Upper lobe of right lung (tissue), 1 donor: ENCODE measurements at regions not wholly inside any gene's neighbourhood (a gene's known extent, or its start where the extent isn't known, plus 50 kb on each side); places are given as distances from the start of the nearest gene placed in this dataset.

Source experiments
- ATAC-seq: fragments of 200-7000 bp; cut with Tn5 transposase; one replicate; pipeline ENCODE4 v1.9.1; 2020; ENCODE audit warnings: mild to moderate bottlenecking, moderate library complexity
- DNase-seq: peaks from one replicate; pipeline ENCODE4 v3.0.0-alpha.2; 2020
- H3K27ac ChIP-seq: fragments of 200-600 bp; one replicate; pipeline ENCODE4 v1.8.0; 2022
- H3K27me3 ChIP-seq: fragments of 200-600 bp; one replicate; pipeline ENCODE4 v1.8.0; 2022; ENCODE audit warnings: mild to moderate bottlenecking
- H3K36me3 ChIP-seq: fragments of 200-600 bp; one replicate; pipeline ENCODE4 v1.8.0; 2022
- H3K4me1 ChIP-seq: fragments of 200-600 bp; one replicate; pipeline ENCODE4 v1.8.0; 2022
- H3K4me3 ChIP-seq: fragments of 200-600 bp; one replicate; pipeline ENCODE4 v1.8.0; 2022; ENCODE audit warnings: mild to moderate bottlenecking
- H3K9me3 ChIP-seq: fragments of 200-600 bp; one replicate; pipeline ENCODE4 v1.8.0; 2022
- CTCF ChIP-seq: fragments of 200-600 bp; IDR thresholded peaks from one replicate; pipeline ENCODE4 v1.8.0; 2022; ENCODE audit warnings: antibody characterized with exemption
- intact Hi-C: fragments of 100-400 bp; cut with DNase I; formaldehyde crosslinking; loops from one replicate; pipeline ENCODE4 v1.11.0; 2022
- donor health status: DM: no; HTN: yes; CAD: no; lungs with severe emphysema.

DNA sequence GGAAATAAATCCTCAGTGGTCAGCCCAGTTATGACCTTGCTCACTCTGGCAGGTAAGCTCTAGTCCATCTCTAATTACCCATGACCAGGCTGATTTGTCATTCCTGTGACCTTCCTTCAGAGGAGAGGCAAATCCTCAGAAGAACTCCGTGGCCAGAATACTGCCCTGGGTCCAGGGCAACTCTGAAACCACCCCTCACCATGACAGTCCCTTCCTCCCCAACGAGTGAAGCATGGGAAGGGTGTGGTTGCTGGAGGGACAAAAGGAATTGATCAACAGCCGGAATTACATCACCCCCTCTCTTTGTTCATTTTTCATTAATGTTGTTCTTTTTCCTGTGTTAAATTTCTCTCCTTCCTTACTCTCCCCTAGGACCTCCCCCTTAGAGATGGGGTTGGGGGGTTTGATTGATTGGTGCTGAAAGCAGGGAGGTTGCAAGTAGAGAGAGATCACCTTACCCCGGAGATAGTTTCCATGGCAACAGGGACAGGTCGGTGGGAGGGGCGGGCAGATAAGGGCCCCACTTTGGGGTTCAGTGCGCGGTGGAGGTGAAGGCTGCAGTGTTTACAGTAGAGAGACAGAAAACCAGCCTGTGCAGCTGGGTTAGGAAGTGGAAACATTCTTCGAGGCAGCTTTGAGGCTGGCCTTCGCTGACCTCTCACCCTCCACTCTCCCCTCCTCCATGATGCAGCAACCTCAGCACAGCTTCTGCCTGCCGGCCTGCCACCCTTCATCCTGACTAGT, 647.4 kb downstream of the BCOR start:
- Histone ChIP-seq H3K36me3 (no peaks in the 10 kb centered on the region), H3K4me1 (no peaks in the 10 kb centered on the region), H3K4me3 (no peak overlapping the region), H3K9me3 (no peaks in the 10 kb centered on the region), H3K27me3 (no peaks in the 10 kb centered on the region), H3K27ac (no peak overlapping the region)
- no peak for TF ChIP-seq CTCF
- intact Hi-C loops, result no loop called here
- no peak for DNase-seq
- ATAC-seq, result no peak

DNA sequence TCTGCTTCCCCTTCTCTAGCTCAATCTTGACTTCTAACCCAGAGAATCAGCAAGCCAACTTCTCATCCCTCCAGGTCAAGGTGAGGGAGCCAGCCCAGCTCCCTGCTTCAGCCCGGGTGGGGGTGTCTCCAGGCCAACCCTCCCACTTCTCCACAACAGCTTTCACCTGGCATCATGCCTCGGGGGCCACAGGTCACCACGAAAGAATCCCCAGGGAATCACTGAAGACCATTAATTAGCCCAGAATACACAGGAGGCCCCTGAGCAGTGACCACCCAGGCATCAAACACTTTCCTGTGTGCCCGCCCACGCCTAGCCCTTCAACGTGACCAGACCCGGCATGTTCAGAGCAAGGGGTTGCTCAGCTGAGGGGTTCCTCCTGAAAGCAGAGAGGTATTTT, 646.7 kb downstream of the BCOR start:
- no peak for TF ChIP-seq CTCF
- Histone ChIP-seq H3K4me3 (no peak overlapping the region), H3K9me3 (no peaks in the 10 kb centered on the region), H3K27ac (no peak overlapping the region), H3K27me3 (no peaks in the 10 kb centered on the region), H3K36me3 (no peaks in the 10 kb centered on the region), H3K4me1 (no peaks in the 10 kb centered on the region)
- ATAC-seq, result no peak
- intact Hi-C loops, result no loop called here
- DNase-seq, result no peak

GRCh38 chrX:39452401-39452800, 645.4 kb downstream of the BCOR start:
- no peak overlapping the region for H3K27ac ChIP-seq
- no peaks in the 10 kb centered on the region for H3K4me1 ChIP-seq
- no peaks in the 10 kb centered on the region for H3K9me3 ChIP-seq
- intact Hi-C loops, result no loop called here
- H3K36me3 ChIP-seq, result no peaks in the 10 kb centered on the region
- no peak overlapping the region for H3K4me3 ChIP-seq
- H3K27me3 ChIP-seq, result no peaks in the 10 kb centered on the region
- ATAC-seq, result peak; percentile 51
- DNase-seq, result no peak
- no peak for TF ChIP-seq CTCF

DNA sequence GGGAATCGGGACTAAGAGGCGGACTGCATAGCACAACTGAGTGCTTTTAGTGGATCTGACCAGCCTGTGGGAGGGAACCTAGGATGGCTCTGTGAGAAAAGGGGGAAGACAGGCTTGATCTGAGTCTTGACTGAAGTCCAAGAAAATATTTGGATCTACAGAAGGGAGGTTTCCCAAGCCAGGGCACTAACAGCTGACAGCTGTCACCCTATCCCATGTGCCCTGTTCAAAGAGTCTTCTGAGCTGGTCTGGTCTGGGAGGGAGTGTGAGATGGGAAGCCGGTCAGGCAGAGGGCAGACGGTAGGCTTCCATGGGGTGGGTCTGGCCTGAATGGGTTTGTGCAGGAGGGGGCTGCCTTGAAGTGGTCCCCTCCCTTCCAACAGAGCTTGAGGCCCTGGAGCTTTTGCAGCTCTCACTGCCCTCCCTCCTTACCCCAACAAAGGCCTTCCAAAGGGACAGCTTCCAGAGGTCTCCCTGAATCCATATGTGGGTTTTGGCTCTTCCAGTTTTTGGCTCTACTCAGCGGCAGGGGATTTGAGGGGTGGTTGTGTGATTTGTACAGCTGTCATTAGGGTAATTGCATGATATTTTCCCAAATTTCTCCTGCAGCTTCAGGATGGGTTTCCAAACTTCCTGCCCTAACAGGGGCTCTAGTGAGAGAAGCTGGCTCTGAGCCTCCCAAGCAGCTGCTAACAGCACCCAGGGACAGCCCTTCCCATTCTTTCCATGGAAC, 643.7 kb downstream of the BCOR start:
- intact Hi-C loops, result no loop called here
- TF ChIP-seq CTCF, result no peak
- H3K4me1 ChIP-seq, result no peaks in the 10 kb centered on the region
- H3K36me3 ChIP-seq, result no peaks in the 10 kb centered on the region
- no peak for DNase-seq
- no peaks in the 10 kb centered on the region for H3K9me3 ChIP-seq
- no peaks in the 10 kb centered on the region for H3K27me3 ChIP-seq
- ATAC-seq, result no peak
- H3K4me3 ChIP-seq, result no peak overlapping the region
- H3K27ac ChIP-seq, result no peak overlapping the region

DNA sequence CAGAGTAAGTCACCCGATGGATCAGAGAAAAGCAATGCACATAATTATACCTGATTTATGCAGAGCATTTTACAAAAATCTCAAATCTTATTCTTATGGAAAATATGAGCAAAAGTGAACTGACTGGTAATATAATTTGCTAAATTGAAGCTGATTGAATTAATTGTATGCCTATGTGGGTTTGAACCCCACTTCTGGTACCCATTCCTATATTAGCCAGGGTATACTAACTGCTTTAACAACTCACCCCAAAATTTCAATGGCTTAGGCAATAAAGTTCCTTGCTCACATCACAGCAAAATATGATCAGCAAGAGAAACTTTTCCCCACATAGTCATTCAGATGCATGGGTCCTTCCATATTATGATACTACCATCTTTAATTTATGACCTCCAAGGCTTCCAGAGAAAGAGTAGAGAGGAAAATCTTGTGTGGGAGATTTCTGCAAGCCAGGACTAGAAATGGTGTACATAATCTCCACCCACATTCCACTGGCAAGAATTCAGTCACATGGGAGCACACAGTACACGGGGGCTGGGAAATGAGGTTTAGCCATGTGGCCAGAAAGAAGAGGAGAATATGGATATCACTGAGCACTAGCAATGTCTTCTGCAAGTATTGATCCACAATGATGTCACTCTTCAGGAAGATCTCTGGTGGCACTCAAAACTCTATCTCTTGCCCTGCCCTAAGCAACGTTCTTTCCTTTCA, 640.7 kb downstream of the BCOR start:
- TF ChIP-seq CTCF, result no peak
- intact Hi-C loops, result no loop called here
- Histone ChIP-seq H3K27ac (no peak overlapping the region), H3K4me3 (no peak overlapping the region), H3K9me3 (no peaks in the 10 kb centered on the region), H3K27me3 (no peaks in the 10 kb centered on the region), H3K36me3 (no peaks in the 10 kb centered on the region), H3K4me1 (no peaks in the 10 kb centered on the region)
- DNase-seq (no peak), ATAC-seq (no peak)
